ENCODE measurements at regions not wholly inside any gene's neighbourhood (a gene's known extent, or its start where the extent isn't known, plus 50 kb on each side); places are given as distances from the start of the nearest gene placed in this dataset.

DNA sequence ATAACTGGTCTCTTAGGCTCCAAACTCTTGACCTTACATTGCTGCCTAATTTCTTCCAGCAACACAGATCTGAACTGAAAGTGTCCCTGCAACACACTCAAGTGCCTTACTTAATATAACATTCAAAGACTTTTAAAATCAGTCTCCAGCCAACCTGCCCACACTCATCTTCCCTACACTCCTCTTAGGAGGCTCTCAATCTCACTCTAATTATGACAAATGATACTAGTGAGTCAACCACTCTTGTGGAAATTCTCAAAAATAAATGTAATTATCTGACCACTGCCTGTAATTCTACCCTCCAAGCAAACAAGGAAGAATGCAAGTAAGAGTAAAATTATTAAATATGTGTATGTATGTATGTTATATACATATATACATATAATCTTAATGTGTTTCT is 348.1 kb upstream of the MIR17HG start:
- TF ChIP-seq, protein P1, sequence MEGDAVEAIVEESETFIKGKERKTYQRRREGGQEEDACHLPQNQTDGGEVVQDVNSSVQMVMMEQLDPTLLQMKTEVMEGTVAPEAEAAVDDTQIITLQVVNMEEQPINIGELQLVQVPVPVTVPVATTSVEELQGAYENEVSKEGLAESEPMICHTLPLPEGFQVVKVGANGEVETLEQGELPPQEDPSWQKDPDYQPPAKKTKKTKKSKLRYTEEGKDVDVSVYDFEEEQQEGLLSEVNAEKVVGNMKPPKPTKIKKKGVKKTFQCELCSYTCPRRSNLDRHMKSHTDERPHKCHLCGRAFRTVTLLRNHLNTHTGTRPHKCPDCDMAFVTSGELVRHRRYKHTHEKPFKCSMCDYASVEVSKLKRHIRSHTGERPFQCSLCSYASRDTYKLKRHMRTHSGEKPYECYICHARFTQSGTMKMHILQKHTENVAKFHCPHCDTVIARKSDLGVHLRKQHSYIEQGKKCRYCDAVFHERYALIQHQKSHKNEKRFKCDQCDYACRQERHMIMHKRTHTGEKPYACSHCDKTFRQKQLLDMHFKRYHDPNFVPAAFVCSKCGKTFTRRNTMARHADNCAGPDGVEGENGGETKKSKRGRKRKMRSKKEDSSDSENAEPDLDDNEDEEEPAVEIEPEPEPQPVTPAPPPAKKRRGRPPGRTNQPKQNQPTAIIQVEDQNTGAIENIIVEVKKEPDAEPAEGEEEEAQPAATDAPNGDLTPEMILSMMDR (IDR thresholded peaks at IDR 0.05), result no peak
- TF ChIP-seq EZH2phosphoT487 (IDR thresholded peaks at IDR 0.05) (no peak), EZH2 (IDR thresholded peaks at IDR 0.05) (no peak)

All from neural progenitor cell (in vitro differentiated cells).